HepG2 (cell line): ENCODE measurements at regions not wholly inside any gene's neighbourhood (a gene's known extent, or its start where the extent isn't known, plus 50 kb on each side); places are given as distances from the start of the nearest gene placed in this dataset.

Source experiments
- ATAC-seq: fragments of 200-7000 bp; cut with Tn5 transposase; 3 replicates; pipeline ENCODE4 v1.9.1; 2020; ENCODE audit warnings: mild to moderate bottlenecking, moderate library complexity
- BruUV-seq: library from RNA; stranded (reverse); fragments of 400-500 nt; replicated peaks from 2 replicates; lab custom pipeline; 2021; lab: Mats Ljungman, UMichigan
- CTCF ChIA-PET: fragments of 300-600 bp; formaldehyde crosslinking; extraction: SDS; loops from one replicate; lab custom pipeline; 2021; ENCODE audit warnings: low total read pairs, inconsistent platforms, low intra/inter-chr PET ratio; lab: Yijun Ruan, JAX
- POLR2A ChIA-PET: fragments of 350-600 bp; sonication (Branson Sonifier 250); formaldehyde crosslinking; loops from one replicate; lab custom pipeline; 2020; ENCODE audit warnings: antibody characterized with exemption, inconsistent platforms; lab: Yijun Ruan, JAX
- DNase-seq: peaks from one replicate; pipeline ENCODE4 v3.0.0-alpha.2; 2015; ENCODE audit warnings: low spot score
- FAIRE-seq: peaks from 3 replicates; lab custom pipeline; 2011; peaks lifted over from hg19 to GRCh38; lab: Jason Lieb, UNC
- H2AFZ ChIP-seq: one replicate; pipeline ENCODE4 v1.6.1; 2011; ENCODE audit warnings: low read length, inconsistent platforms
- H3K27ac ChIP-seq: fragments of 300-600 bp; 3 replicates; pipeline ENCODE4 v1.8.0; 2011; ENCODE audit warnings: mixed run types, mild to moderate bottlenecking, mixed read lengths, low read length, inconsistent platforms; ENCODE audit not compliant: insufficient read depth; ENCODE audit errors: extremely low read length
- H3K27me3 ChIP-seq, 2 experiments: fragments of 200-600 bp in 1 of 2; 2 replicates in 1 of 2; 3 replicates in 1 of 2; pipeline versions ENCODE4 v1.6.0 to v1.8.0; 2011; ENCODE audit warnings: low read length in 2 of 2, mild to moderate bottlenecking in 2 of 2, moderate library complexity in 2 of 2, inconsistent platforms in 1 of 2; ENCODE audit not compliant: insufficient read depth in 2 of 2, control insufficient read depth in 1 of 2
- H3K36me3 ChIP-seq, 2 experiments: fragments of 200-600 bp in 1 of 2; replicated peaks in 1 of 2; 2 replicates in 1 of 2; 3 replicates in 1 of 2; pipeline versions ENCODE4 v1.5.1 to v1.8.0; 2011; ENCODE audit warnings: low read length in 2 of 2, inconsistent platforms in 1 of 2; ENCODE audit not compliant: insufficient read depth in 2 of 2, control insufficient read depth in 1 of 2
- H3K4me1 ChIP-seq: 2 replicates; pipeline ENCODE4 v1.5.1; 2012; ENCODE audit warnings: low read length, inconsistent platforms; ENCODE audit not compliant: insufficient read depth
- H3K4me2 ChIP-seq: 2 replicates; pipeline ENCODE4 v1.6.0; 2011; ENCODE audit warnings: low read depth, low read length, inconsistent platforms
- H3K4me3 ChIP-seq, 3 experiments: fragments of 200-600 bp in 1 of 3; sonication (generic), shearing (Covaris generic) in 1 of 3; replicated peaks in 1 of 3; 2 replicates each; pipeline ENCODE4 v1.5.1; 2011 to 2016; ENCODE audit warnings: low read length in 3 of 3, inconsistent platforms in 2 of 3, low read depth in 2 of 3, mild to moderate bottlenecking in 2 of 3, control low read depth in 1 of 3, mixed read lengths in 1 of 3; ENCODE audit not compliant: insufficient read depth in 1 of 3
- H3K79me2 ChIP-seq: one replicate; pipeline ENCODE4 v1.6.1; 2011; ENCODE audit warnings: low read length, inconsistent platforms; ENCODE audit not compliant: insufficient read depth
- H3K9ac ChIP-seq: 2 replicates; pipeline ENCODE4 v1.6.0; 2011; ENCODE audit warnings: mild to moderate bottlenecking, low read depth, low read length, inconsistent platforms; ENCODE audit not compliant: insufficient read depth
- H3K9me3 ChIP-seq: 2 replicates; pipeline ENCODE4 v1.5.1; 2012; ENCODE audit warnings: mild to moderate bottlenecking, low read length
- H4K20me1 ChIP-seq: 2 replicates; pipeline ENCODE4 v1.6.0; 2011; ENCODE audit warnings: inconsistent platforms, mild to moderate bottlenecking, low read length, moderate library complexity; ENCODE audit not compliant: insufficient read depth
- MATR3 ChIP-seq: sonication (generic); formaldehyde crosslinking; IDR thresholded peaks from 2 replicates; pipeline ENCODE4 v1.4.0; 2020; ENCODE audit warnings: missing genetic modification reagents
- TEAD3 ChIP-seq: optimal IDR thresholded peaks from 2 replicates; pipeline ENCODE3; 2016; ENCODE audit warnings: borderline replicate concordance
- ZBTB3 ChIP-seq: sonication (generic); formaldehyde crosslinking; IDR thresholded peaks from 2 replicates; pipeline ENCODE4 v1.4.0; 2020; ENCODE audit warnings: low read depth, mild to moderate bottlenecking, moderate library complexity, missing genetic modification reagents, borderline replicate concordance
- ZMYM4 ChIP-seq: sonication (generic); formaldehyde crosslinking; IDR thresholded peaks from 2 replicates; pipeline ENCODE4 v1.8.1; 2023; ENCODE audit warnings: mild to moderate bottlenecking, missing genetic modification reagents
- ZNF230 ChIP-seq: sonication (generic); formaldehyde crosslinking; IDR thresholded peaks from 2 replicates; pipeline ENCODE4 v1.4.0; 2020; ENCODE audit warnings: mild to moderate bottlenecking, missing genetic modification reagents
- ZNF33A ChIP-seq: sonication (generic); formaldehyde crosslinking; IDR thresholded peaks from 2 replicates; pipeline ENCODE4 v1.5.1; 2020; ENCODE audit warnings: missing genetic modification reagents, mild to moderate bottlenecking, moderate library complexity, borderline replicate concordance
- WGBS: methylation state at CpG from one replicate; pipeline ENCODE4 v1.1.6; 2017; ENCODE audit warnings: low lambda C conversion rate; 5-methylcytosine and 5-hydroxymethylcytosine counted together
- in situ Hi-C: cut with HindIII; loops from 2 replicates; pipeline ENCODE4 v1.10.0; 2017; ENCODE audit warnings: low pct_unique_long_range_greater_than_20kb; ENCODE audit not compliant: extremely low pct_ligation_motif_present
- intact Hi-C: fragments of 100-400 bp; cut with micrococcal nuclease; formaldehyde crosslinking; loops from one replicate; pipeline ENCODE4 v1.10.0; 2022; ENCODE audit not compliant: unreplicated experiment
- TF ChIP-seq, protein P1 (sequence below): fragments of 450-650 bp; IDR thresholded peaks from 2 replicates; pipeline ENCODE4 v1.6.1; 2017
- TF ChIP-seq, protein P2 (sequence below): sonication (generic); formaldehyde crosslinking; IDR thresholded peaks from 2 replicates; pipeline ENCODE4 v1.4.0; 2020; ENCODE audit warnings: mild to moderate bottlenecking, missing genetic modification reagents, borderline replicate concordance
- TF ChIP-seq, protein P3 (sequence below): sonication (generic); formaldehyde crosslinking; IDR thresholded peaks from 2 replicates; pipeline ENCODE4 v1.9.0; 2022; ENCODE audit warnings: missing genetic modification reagents, mild to moderate bottlenecking, borderline replicate concordance

DNA sequence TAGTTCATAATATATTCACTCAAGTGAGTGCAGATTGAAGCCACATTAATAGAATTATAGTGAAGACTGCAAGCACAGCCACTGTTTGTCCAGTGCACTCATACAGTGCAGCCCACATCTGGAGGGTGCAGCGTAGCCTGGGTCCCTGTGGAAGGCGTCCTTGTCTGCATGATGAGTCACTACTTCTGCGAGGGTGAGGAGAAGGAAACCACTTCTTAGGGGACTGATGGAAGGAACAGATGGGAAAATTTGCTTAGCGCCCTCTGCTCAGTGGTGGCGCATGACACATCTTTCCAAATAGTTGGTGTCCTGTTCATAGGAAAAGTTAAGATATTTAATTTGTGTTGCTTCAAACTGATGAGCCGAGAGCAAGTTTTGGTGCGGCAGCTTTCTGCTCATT is 330.4 kb upstream of the SMIM21 start:
- Histone ChIP-seq H3K27me3 (no peaks in the 10 kb centered on the region), H3K4me1 (no peaks in the 10 kb centered on the region), H3K4me3 (no peak overlapping the region), H3K4me2 (no peak overlapping the region), H3K27ac (no peak overlapping the region), H3K9ac (no peak overlapping the region), H3K36me3 (no peaks in the 10 kb centered on the region), H3K79me2 (no peaks in the 10 kb centered on the region), H2AFZ (no peak overlapping the region), H3K9me3 (no peaks in the 10 kb centered on the region), H4K20me1 (no peaks in the 10 kb centered on the region)
- intact Hi-C loops = no loop called here
- DNase-seq (no peak), FAIRE-seq (no peak), ATAC-seq (no peak)
- BruUV-seq = no TSS peak
- 26% methylated on average over 7 of the region's 7 CpGs for WGBS
- TF ChIP-seq, protein P1, sequence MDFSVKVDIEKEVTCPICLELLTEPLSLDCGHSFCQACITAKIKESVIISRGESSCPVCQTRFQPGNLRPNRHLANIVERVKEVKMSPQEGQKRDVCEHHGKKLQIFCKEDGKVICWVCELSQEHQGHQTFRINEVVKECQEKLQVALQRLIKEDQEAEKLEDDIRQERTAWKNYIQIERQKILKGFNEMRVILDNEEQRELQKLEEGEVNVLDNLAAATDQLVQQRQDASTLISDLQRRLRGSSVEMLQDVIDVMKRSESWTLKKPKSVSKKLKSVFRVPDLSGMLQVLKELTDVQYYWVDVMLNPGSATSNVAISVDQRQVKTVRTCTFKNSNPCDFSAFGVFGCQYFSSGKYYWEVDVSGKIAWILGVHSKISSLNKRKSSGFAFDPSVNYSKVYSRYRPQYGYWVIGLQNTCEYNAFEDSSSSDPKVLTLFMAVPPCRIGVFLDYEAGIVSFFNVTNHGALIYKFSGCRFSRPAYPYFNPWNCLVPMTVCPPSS = no peak
- TF ChIP-seq, protein P2, sequence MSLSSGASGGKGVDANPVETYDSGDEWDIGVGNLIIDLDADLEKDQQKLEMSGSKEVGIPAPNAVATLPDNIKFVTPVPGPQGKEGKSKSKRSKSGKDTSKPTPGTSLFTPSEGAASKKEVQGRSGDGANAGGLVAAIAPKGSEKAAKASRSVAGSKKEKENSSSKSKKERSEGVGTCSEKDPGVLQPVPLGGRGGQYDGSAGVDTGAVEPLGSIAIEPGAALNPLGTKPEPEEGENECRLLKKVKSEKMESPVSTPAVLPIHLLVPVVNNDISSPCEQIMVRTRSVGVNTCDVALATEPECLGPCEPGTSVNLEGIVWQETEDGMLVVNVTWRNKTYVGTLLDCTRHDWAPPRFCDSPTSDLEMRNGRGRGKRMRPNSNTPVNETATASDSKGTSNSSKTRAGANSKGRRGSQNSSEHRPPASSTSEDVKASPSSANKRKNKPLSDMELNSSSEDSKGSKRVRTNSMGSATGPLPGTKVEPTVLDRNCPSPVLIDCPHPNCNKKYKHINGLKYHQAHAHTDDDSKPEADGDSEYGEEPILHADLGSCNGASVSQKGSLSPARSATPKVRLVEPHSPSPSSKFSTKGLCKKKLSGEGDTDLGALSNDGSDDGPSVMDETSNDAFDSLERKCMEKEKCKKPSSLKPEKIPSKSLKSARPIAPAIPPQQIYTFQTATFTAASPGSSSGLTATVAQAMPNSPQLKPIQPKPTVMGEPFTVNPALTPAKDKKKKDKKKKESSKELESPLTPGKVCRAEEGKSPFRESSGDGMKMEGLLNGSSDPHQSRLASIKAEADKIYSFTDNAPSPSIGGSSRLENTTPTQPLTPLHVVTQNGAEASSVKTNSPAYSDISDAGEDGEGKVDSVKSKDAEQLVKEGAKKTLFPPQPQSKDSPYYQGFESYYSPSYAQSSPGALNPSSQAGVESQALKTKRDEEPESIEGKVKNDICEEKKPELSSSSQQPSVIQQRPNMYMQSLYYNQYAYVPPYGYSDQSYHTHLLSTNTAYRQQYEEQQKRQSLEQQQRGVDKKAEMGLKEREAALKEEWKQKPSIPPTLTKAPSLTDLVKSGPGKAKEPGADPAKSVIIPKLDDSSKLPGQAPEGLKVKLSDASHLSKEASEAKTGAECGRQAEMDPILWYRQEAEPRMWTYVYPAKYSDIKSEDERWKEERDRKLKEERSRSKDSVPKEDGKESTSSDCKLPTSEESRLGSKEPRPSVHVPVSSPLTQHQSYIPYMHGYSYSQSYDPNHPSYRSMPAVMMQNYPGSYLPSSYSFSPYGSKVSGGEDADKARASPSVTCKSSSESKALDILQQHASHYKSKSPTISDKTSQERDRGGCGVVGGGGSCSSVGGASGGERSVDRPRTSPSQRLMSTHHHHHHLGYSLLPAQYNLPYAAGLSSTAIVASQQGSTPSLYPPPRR (CRISPR knock-in tag) = no peak
- TF ChIP-seq ZNF230 (CRISPR knock-in tag) = no peak
- TF ChIP-seq, protein P3, sequence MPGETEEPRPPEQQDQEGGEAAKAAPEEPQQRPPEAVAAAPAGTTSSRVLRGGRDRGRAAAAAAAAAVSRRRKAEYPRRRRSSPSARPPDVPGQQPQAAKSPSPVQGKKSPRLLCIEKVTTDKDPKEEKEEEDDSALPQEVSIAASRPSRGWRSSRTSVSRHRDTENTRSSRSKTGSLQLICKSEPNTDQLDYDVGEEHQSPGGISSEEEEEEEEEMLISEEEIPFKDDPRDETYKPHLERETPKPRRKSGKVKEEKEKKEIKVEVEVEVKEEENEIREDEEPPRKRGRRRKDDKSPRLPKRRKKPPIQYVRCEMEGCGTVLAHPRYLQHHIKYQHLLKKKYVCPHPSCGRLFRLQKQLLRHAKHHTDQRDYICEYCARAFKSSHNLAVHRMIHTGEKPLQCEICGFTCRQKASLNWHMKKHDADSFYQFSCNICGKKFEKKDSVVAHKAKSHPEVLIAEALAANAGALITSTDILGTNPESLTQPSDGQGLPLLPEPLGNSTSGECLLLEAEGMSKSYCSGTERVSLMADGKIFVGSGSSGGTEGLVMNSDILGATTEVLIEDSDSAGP (CRISPR knock-in tag) = no peak
- no peak for TF ChIP-seq ZBTB3 (CRISPR knock-in tag)
- no peak for TF ChIP-seq ZMYM4
- TF ChIP-seq ZNF33A (CRISPR knock-in tag) = no peak
- TF ChIP-seq TEAD3 = no peak
- TF ChIP-seq MATR3 (CRISPR knock-in tag) = no peak
- CTCF ChIA-PET = no interaction called here
- POLR2A ChIA-PET = no interaction called here
- in situ Hi-C loops = no loop called here
